Mucosa of descending colon (tissue), 3 donors: ENCODE measurements at regions not wholly inside any gene's neighbourhood (a gene's known extent, or its start where the extent isn't known, plus 50 kb on each side); places are given as distances from the start of the nearest gene placed in this dataset.
A peak's percentile ranks its signal among the peaks of the same experiment; 100 is the strongest.

Experiments used
- ATAC-seq: fragments of 200-7000 bp; cut with Tn5 transposase; one replicate; pipeline ENCODE4 v1.9.1; 2020; ENCODE audit warnings: mild to moderate bottlenecking, moderate library complexity
- DNase-seq, 3 donors: peaks; one replicate each; pipeline ENCODE4 v3.0.0-alpha.2; 2020
- H3K36me3 ChIP-seq: fragments of 200-600 bp; one replicate; pipeline ENCODE4 v1.8.0; 2021; ENCODE audit warnings: low read depth, mild to moderate bottlenecking
- H3K4me1 ChIP-seq: fragments of 200-600 bp; one replicate; pipeline ENCODE4 v1.8.0; 2021; ENCODE audit warnings: low read depth, mild to moderate bottlenecking
- H3K4me3 ChIP-seq: fragments of 200-600 bp; one replicate; pipeline ENCODE4 v1.8.0; 2021; ENCODE audit warnings: mild to moderate bottlenecking
- H3K9me3 ChIP-seq: fragments of 200-600 bp; one replicate; pipeline ENCODE4 v1.8.0; 2021; ENCODE audit warnings: mild to moderate bottlenecking
- CTCF ChIP-seq: fragments of 200-600 bp; IDR thresholded peaks from one replicate; pipeline ENCODE4 v1.8.0; 2022; ENCODE audit warnings: antibody characterized with exemption, mild to moderate bottlenecking
- intact Hi-C, 2 donors: fragments of 100-400 bp; cut with DNase I in 1 of 2; cut with micrococcal nuclease in 1 of 2; formaldehyde crosslinking; loops; one replicate each; pipeline versions ENCODE4 v1.11.0 to v1.11.1; 2022; cut with DNase I, micrococcal nuclease
- donor health status: DM: no; HTN: no; CAD: no; lungs with moderate emphysema.
- donor health status: DM: no; HTN: no; CAD: no.
- donor health status: DM: no; HTN: yes; CAD: no.

GRCh38 chr9:2362150-2362549, 259.4 kb upstream of the VLDLR start:
- Histone ChIP-seq H3K9me3 (no peaks in the 10 kb centered on the region), H3K4me1 (no peaks in the 10 kb centered on the region), H3K36me3 (no peaks in the 10 kb centered on the region), H3K4me3 (no peak overlapping the region)
- TF ChIP-seq CTCF: no peak
- intact Hi-C loops: no loop called here
- ATAC-seq: no peak
- DNase-seq: no peak

- no peak for TF ChIP-seq CTCF
- intact Hi-C loops: no loop called here
- Histone ChIP-seq H3K4me3 (no peak overlapping the region), H3K4me1 (no peaks in the 10 kb centered on the region), H3K36me3 (no peaks in the 10 kb centered on the region), H3K9me3 (no peaks in the 10 kb centered on the region)
- ATAC-seq (no peak), DNase-seq (no peak)
Observed at GRCh38 chr9:2363138-2363745, 258.3 kb upstream of the VLDLR start.

- DNase-seq (no peak), ATAC-seq (no peak)
- no peaks in the 10 kb centered on the region for H3K4me1 ChIP-seq
- no peaks in the 10 kb centered on the region for H3K9me3 ChIP-seq
- intact Hi-C loops: no loop called here
- H3K36me3 ChIP-seq: no peaks in the 10 kb centered on the region
- TF ChIP-seq CTCF: no peak
- H3K4me3 ChIP-seq: no peak overlapping the region
Observed at GRCh38 chr9:2363781-2364180, 257.8 kb upstream of the VLDLR start.

- Histone ChIP-seq H3K36me3 (no peaks in the 10 kb centered on the region), H3K9me3 (no peaks in the 10 kb centered on the region), H3K4me3 (no peak overlapping the region), H3K4me1 (no peaks in the 10 kb centered on the region)
- intact Hi-C loops: no loop called here
- ATAC-seq: peak; percentile 37
- no peak for TF ChIP-seq CTCF
- DNase-seq: no peak
Observed at GRCh38 chr9:2367970-2368369, 253.6 kb upstream of the VLDLR start.

- DNase-seq (no peak), ATAC-seq (no peak)
- intact Hi-C loops: no loop called here
- Histone ChIP-seq H3K4me1 (no peaks in the 10 kb centered on the region), H3K36me3 (no peaks in the 10 kb centered on the region), H3K4me3 (no peak overlapping the region), H3K9me3 (no peaks in the 10 kb centered on the region)
- TF ChIP-seq CTCF: no peak
Observed at GRCh38 chr9:2373648-2374047, 247.9 kb upstream of the VLDLR start.

GRCh38 chr9:2375114-2375513, 246.5 kb upstream of the VLDLR start:
- DNase-seq: no peak

More at GRCh38 chr9:2375114-2375513, 246.5 kb upstream of the VLDLR start:
- H3K4me3 ChIP-seq: no peak overlapping the region
- H3K4me1 ChIP-seq: no peaks in the 10 kb centered on the region
- TF ChIP-seq CTCF: no peak
- no peaks in the 10 kb centered on the region for H3K36me3 ChIP-seq
- H3K9me3 ChIP-seq: no peaks in the 10 kb centered on the region
- intact Hi-C loops: no loop called here
- no peak for ATAC-seq
